ENCODE measurements at regions not wholly inside any gene's neighbourhood (a gene's known extent, or its start where the extent isn't known, plus 50 kb on each side); places are given as distances from the start of the nearest gene placed in this dataset.

DNA sequence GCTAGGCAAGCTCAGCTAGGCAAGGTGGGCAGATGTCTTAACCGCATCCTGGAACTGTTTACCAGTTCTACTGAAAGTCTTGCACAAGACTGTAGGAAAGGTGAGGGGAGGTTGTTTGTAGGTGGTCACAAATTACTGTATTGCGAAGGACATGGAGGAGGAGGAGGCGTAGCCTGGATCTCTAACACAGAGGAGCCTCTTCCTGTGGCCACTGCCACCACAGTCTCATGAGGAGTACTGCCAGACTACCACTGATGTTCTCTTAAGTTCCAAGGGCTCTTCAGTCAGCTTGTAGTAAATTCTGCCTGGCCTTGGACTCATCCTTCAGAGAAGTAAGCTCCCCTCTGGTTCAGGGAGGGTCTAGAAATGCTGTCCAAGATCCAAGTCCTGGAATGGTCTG is 258.6 kb downstream of the FAT4 start (continued):
- TF ChIP-seq, protein P1, sequence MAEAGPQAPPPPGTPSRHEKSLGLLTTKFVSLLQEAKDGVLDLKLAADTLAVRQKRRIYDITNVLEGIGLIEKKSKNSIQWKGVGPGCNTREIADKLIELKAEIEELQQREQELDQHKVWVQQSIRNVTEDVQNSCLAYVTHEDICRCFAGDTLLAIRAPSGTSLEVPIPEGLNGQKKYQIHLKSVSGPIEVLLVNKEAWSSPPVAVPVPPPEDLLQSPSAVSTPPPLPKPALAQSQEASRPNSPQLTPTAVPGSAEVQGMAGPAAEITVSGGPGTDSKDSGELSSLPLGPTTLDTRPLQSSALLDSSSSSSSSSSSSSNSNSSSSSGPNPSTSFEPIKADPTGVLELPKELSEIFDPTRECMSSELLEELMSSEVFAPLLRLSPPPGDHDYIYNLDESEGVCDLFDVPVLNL (CRISPR knock-in tag; IDR thresholded peaks at IDR 0.05; ENCODE audit: borderline replicate concordance, low read depth), result no peak
- TF ChIP-seq ZNF671 (CRISPR knock-in tag; IDR thresholded peaks at IDR 0.05) (no peak), MXD4 (CRISPR knock-in tag; IDR thresholded peaks at IDR 0.05; ENCODE audit: borderline replicate concordance) (no peak), NR1H2 (CRISPR knock-in tag; IDR thresholded peaks at IDR 0.05) (no peak), TEAD4 (CRISPR knock-in tag; IDR thresholded peaks at IDR 0.05) (no peak), RORB (CRISPR knock-in tag; IDR thresholded peaks at IDR 0.05) (no peak), GABPB1 (CRISPR knock-in tag; IDR thresholded peaks at IDR 0.05) (no peak), KAT7 (CRISPR knock-in tag; IDR thresholded peaks at IDR 0.05; ENCODE audit: borderline replicate concordance) (no peak), ZNF219 (CRISPR knock-in tag; IDR thresholded peaks at IDR 0.05; ENCODE audit: borderline replicate concordance) (no peak)
- TF ChIP-seq, protein P2, sequence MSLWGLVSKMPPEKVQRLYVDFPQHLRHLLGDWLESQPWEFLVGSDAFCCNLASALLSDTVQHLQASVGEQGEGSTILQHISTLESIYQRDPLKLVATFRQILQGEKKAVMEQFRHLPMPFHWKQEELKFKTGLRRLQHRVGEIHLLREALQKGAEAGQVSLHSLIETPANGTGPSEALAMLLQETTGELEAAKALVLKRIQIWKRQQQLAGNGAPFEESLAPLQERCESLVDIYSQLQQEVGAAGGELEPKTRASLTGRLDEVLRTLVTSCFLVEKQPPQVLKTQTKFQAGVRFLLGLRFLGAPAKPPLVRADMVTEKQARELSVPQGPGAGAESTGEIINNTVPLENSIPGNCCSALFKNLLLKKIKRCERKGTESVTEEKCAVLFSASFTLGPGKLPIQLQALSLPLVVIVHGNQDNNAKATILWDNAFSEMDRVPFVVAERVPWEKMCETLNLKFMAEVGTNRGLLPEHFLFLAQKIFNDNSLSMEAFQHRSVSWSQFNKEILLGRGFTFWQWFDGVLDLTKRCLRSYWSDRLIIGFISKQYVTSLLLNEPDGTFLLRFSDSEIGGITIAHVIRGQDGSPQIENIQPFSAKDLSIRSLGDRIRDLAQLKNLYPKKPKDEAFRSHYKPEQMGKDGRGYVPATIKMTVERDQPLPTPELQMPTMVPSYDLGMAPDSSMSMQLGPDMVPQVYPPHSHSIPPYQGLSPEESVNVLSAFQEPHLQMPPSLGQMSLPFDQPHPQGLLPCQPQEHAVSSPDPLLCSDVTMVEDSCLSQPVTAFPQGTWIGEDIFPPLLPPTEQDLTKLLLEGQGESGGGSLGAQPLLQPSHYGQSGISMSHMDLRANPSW (CRISPR knock-in tag; conservative IDR thresholded peaks at IDR 0.05; ENCODE audit: low read depth), result no peak
- TF ChIP-seq, protein P3, sequence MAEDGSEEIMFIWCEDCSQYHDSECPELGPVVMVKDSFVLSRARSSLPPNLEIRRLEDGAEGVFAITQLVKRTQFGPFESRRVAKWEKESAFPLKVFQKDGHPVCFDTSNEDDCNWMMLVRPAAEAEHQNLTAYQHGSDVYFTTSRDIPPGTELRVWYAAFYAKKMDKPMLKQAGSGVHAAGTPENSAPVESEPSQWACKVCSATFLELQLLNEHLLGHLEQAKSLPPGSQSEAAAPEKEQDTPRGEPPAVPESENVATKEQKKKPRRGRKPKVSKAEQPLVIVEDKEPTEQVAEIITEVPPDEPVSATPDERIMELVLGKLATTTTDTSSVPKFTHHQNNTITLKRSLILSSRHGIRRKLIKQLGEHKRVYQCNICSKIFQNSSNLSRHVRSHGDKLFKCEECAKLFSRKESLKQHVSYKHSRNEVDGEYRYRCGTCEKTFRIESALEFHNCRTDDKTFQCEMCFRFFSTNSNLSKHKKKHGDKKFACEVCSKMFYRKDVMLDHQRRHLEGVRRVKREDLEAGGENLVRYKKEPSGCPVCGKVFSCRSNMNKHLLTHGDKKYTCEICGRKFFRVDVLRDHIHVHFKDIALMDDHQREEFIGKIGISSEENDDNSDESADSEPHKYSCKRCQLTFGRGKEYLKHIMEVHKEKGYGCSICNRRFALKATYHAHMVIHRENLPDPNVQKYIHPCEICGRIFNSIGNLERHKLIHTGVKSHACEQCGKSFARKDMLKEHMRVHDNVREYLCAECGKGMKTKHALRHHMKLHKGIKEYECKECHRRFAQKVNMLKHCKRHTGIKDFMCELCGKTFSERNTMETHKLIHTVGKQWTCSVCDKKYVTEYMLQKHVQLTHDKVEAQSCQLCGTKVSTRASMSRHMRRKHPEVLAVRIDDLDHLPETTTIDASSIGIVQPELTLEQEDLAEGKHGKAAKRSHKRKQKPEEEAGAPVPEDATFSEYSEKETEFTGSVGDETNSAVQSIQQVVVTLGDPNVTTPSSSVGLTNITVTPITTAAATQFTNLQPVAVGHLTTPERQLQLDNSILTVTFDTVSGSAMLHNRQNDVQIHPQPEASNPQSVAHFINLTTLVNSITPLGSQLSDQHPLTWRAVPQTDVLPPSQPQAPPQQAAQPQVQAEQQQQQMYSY (CRISPR knock-in tag; IDR thresholded peaks at IDR 0.05), result no peak

DNA sequence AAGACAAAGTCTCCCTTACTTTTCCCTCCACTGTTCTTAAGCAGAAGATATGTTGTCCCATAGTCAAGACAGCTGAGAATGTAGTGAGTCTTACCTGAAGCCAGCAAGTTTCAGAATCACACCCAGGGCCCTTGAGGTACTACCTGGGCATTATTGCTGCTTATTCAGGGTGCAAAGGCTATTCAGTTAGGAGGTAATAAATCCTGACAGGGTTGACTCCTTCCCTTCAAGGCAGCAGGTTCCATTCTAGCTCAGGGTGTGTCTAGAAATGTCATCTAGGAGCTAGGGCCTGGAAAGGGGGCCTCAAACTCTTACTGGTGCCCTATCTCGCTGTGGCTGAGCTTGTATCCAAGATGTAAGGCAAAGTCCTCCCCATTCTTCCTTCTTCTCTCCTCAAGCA is 259.0 kb downstream of the FAT4 start:
- Mint-ChIP-seq H3K9me3 (peaks cover 29% of the 10 kb centered on the region), H3K36me3 (peaks cover 35% of the 10 kb centered on the region), H3K4me3 (no peak overlapping the region), H3K27ac (no peak overlapping the region), H3K4me1 (no peaks in the 10 kb centered on the region), H3K27me3 (ENCODE audit: low read depth) (no peaks in the 10 kb centered on the region)
- TF ChIP-seq TCF7 (CRISPR knock-in tag; IDR thresholded peaks at IDR 0.05; ENCODE audit: low read depth), result no peak
- TF ChIP-seq, protein P4, sequence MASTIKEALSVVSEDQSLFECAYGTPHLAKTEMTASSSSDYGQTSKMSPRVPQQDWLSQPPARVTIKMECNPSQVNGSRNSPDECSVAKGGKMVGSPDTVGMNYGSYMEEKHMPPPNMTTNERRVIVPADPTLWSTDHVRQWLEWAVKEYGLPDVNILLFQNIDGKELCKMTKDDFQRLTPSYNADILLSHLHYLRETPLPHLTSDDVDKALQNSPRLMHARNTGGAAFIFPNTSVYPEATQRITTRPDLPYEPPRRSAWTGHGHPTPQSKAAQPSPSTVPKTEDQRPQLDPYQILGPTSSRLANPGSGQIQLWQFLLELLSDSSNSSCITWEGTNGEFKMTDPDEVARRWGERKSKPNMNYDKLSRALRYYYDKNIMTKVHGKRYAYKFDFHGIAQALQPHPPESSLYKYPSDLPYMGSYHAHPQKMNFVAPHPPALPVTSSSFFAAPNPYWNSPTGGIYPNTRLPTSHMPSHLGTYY (CRISPR knock-in tag; IDR thresholded peaks at IDR 0.05), result no peak
- POLR2A ChIA-PET, result no interaction called here
- no peak for DNase-seq (ENCODE audit: low spot score)
- CTCF ChIA-PET, result no interaction called here
- ATAC-seq, result no peak

DNA sequence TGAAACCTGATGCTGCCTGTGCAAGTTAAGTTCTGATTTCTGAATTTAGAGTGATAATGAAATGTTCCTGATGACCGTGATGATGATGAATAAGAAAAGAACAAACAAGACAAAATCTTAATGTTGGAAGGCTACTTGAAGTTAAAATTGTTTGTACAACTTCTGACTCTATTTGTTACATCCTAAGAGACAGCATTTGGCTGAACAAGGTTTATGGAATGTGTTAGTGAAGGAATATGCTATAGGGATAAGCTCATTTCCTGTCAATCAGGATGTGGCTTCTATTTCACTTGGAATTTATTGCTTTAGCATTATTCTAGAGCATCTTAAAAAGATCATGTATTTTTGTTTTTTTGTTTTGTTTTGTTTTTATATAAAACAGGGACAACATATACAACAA is 267.5 kb downstream of the FAT4 start:
- DNase-seq (ENCODE audit: low spot score), result no peak
- Mint-ChIP-seq H3K9me3 (0 out of 2 replicates have a peak, but pooled peaks cover 4% of the 10 kb centered on the region), H3K36me3 (no peaks in the 10 kb centered on the region), H3K27me3 (ENCODE audit: low read depth) (no peaks in the 10 kb centered on the region), H3K4me1 (0 out of 2 replicates have a peak, but pooled peaks cover 3% of the 10 kb centered on the region), H3K4me3 (no peak overlapping the region), H3K27ac (no peak overlapping the region)
- POLR2A ChIA-PET, result no interaction called here
- CTCF ChIA-PET, result no interaction called here
- ATAC-seq, result no peak
- TF ChIP-seq, protein P5, sequence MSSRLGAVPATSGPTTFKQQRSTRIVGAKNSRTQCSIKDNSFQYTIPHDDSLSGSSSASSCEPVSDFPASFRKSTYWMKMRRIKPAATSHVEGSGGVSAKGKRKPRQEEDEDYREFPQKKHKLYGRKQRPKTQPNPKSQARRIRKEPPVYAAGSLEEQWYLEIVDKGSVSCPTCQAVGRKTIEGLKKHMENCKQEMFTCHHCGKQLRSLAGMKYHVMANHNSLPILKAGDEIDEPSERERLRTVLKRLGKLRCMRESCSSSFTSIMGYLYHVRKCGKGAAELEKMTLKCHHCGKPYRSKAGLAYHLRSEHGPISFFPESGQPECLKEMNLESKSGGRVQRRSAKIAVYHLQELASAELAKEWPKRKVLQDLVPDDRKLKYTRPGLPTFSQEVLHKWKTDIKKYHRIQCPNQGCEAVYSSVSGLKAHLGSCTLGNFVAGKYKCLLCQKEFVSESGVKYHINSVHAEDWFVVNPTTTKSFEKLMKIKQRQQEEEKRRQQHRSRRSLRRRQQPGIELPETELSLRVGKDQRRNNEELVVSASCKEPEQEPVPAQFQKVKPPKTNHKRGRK (CRISPR knock-in tag; IDR thresholded peaks at IDR 0.05; ENCODE audit: borderline replicate concordance), result no peak
- TF ChIP-seq TEAD1 (CRISPR knock-in tag; IDR thresholded peaks at IDR 0.05) (no peak), CBFB (CRISPR knock-in tag; IDR thresholded peaks at IDR 0.05; ENCODE audit: low read depth) (no peak), ETV6 (CRISPR knock-in tag; IDR thresholded peaks at IDR 0.05) (no peak), ZNF138 (CRISPR knock-in tag; conservative IDR thresholded peaks at IDR 0.05) (no peak), PRRX2 (CRISPR knock-in tag; IDR thresholded peaks at IDR 0.05) (no peak)
- TF ChIP-seq, protein P1 (CRISPR knock-in tag; IDR thresholded peaks at IDR 0.05; ENCODE audit: borderline replicate concordance, low read depth), result no peak
- TF ChIP-seq, protein P3 (CRISPR knock-in tag; IDR thresholded peaks at IDR 0.05), result no peak
